D721Med (cell line): ENCODE measurements at regions not wholly inside any gene's neighbourhood (a gene's known extent, or its start where the extent isn't known, plus 50 kb on each side); places are given as distances from the start of the nearest gene placed in this dataset.

Source experiments
- DNase-seq: peaks from one replicate; pipeline ENCODE4 v3.0.0; 2011; ENCODE audit warnings: low spot score; ENCODE audit not compliant: insufficient read length
- FAIRE-seq: peaks from 2 replicates; lab custom pipeline; 2011; peaks lifted over from hg19 to GRCh38; lab: Jason Lieb, UNC
- CTCF ChIP-seq: IDR thresholded peaks from 2 replicates; pipeline ENCODE4 v1.5.1; 2012; ENCODE audit warnings: mild to moderate bottlenecking, control low read depth; ENCODE audit not compliant: insufficient read depth; ENCODE audit errors: missing control alignments

GRCh38 chr10:118481871-118482270 lies 113.6 kb downstream of the PRLHR start:
- no peak for DNase-seq
- no peak for FAIRE-seq
- no peak for TF ChIP-seq CTCF

DNA sequence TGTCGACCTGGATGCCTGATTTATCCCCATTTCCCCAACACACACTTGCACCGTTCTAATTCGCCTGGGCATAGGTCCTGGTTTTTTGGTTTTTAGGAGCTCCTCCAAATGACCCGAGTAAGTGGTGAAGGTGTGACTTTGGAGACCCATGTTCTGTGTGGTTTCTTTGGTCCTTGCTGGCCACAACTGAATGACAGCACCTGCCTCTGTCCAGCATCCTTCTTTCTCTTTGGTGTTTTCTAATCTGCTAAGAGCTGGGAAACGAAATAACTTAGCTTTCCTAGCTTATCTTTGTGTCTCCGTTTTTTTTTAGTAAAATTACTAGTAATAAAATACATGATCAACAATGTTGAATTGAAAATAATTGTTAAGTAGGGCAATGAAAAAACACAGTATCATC lies 120.2 kb downstream of the PRLHR start:
- TF ChIP-seq CTCF = no peak
- no peak for FAIRE-seq
- DNase-seq = no peak

- no peak for FAIRE-seq
- no peak for TF ChIP-seq CTCF
- no peak for DNase-seq
Measured at GRCh38 chr10:118474111-118474510, 121.3 kb downstream of the PRLHR start.

DNA sequence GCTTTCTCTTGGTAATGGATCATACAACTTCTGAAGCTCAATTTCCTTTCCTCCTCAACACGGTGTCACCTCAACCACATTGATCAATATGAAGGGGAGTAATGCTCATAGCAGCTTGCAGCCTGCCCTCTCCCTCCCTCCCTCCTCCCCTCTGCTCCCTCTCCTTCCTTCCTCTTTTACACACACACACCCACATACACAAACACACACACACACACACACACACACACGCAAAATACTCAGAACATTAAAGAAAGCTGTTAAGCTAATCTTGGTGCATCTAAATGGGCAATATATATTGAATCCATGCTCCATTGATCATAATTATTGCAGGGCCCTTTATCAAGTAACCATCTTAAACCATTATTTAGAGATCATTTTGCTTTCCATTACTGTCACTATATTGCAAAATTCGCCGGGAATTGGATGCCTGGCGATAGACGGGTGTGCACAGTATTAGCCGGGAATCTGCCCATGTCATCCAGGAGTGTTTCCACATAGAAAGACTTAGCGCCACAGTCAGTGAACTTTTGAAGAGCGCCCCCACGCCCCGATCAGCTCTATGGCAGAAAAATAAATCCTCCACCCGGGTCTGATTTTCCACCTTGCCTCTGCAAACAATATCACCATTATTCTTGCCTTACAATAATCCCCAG lies 122.0 kb downstream of the PRLHR start:
- DNase-seq (no peak), FAIRE-seq (no peak)
- no peak for TF ChIP-seq CTCF

DNA sequence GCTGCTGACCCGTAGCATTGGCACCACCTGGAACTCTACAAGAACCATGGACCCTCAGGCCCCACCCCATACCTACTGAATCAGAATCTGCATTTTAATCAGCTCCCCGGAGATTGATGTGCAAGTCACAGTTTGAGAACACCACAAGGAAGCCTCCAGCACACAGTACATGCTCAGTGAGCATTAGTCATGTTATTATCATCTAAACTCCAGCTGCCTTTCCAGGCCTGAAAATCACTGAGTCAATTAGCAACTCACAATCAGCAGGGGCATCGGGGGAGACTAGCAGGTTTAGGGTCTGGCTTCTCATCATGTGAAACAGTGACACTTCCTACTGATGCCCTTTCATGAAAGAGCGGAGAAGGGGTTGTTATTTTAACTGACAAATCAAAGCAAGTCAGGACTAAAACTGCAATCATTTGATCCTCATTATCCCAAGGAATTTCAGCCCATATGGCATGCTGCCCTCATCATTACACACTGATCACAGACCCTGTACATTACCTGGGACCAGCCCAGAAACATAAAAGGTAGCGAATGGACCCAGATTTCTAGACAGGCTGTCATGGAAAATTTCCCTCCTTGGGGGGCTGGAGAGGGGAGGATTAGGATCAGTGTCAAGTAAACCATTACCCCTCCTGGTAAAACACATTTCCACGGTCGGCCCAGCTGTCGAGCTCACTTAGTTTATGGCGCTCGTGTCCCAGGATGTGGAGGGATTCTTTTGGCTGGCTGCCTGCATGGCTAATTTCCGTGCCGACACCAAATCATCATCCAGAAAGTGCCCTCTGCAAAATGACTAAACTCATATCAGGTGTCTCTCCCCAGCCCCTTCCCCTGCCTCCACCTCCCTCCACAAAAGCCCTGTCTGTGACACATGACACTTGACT lies 122.8 kb downstream of the PRLHR start:
- FAIRE-seq (no peak), DNase-seq (no peak)
- TF ChIP-seq CTCF = no peak

DNA sequence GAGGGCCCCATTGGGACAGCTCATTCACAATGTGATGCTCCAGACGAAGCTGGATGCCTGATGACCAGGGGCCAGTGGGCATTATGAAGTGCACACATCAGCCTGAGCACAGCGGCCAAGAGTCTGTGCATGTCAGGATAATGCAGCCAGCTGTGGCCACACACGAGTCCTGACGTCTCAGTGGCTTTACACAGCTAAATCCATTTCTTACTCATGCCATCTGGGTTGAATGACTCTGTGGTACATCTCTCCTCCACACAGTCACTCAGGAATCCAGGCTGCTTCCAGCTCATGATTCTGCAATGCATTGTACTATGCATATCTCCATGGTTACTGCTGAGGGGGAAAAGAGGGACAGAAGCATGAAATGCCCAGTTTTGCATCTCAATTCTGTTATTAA lies 123.6 kb downstream of the PRLHR start:
- no peak for FAIRE-seq
- no peak for DNase-seq

More for the DNA sequence above, 123.6 kb downstream of the PRLHR start:
- TF ChIP-seq CTCF = no peak
